NB4 (cell line): ENCODE measurements at regions not wholly inside any gene's neighbourhood (a gene's known extent, or its start where the extent isn't known, plus 50 kb on each side); places are given as distances from the start of the nearest gene placed in this dataset.

Experiments
- CTCF ChIP-seq: IDR thresholded peaks from one replicate; pipeline ENCODE4 v1.5.1; 2012; ENCODE audit warnings: low read depth, low read length
- MAX ChIP-seq: IDR thresholded peaks from 2 replicates; pipeline ENCODE4 v1.6.1; 2011; ENCODE audit warnings: low read depth, low read length
- MYC ChIP-seq: IDR thresholded peaks from 2 replicates; pipeline ENCODE4 v1.6.1; 2011; ENCODE audit warnings: low read depth, low read length
- POLR2A ChIP-seq: IDR thresholded peaks from 2 replicates; pipeline ENCODE4 v1.6.1; 2011; ENCODE audit warnings: mild to moderate bottlenecking; ENCODE audit not compliant: insufficient read length; ENCODE audit errors: extremely low read depth

DNA sequence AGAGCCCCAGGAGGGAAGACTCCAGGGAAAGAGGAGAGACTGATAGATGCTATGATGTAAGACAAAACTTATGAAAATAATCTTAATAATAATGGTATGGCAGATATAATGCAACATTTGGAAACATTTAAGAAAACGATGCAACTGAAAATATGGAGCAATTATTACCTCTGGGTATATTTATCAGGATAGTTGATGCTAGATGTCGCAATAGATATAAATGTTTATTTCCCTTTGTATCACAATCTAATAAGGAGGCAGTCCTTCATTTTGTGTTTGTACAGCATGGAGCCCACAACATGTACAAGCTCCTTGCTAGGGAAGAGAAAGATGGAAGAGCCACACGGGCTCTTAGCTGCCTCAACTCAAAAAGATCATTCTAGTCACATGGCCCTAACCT lies 101.1 kb upstream of the TMEM132E start:
- TF ChIP-seq CTCF (no peak), MYC (no peak), POLR2A (no peak), MAX (no peak)
